GM12872 (cell line): ENCODE measurements at regions not wholly inside any gene's neighbourhood (a gene's known extent, or its start where the extent isn't known, plus 50 kb on each side); places are given as distances from the start of the nearest gene placed in this dataset.

Experiments
- CTCF ChIP-seq: IDR thresholded peaks from 3 replicates; pipeline ENCODE4 v1.5.1; 2011; ENCODE audit warnings: low read depth, mild to moderate bottlenecking, low read length, moderate library complexity; ENCODE audit not compliant: insufficient read depth

GRCh38 chr17:53475002-53475401 is 347.7 kb upstream of the KIF2B start:
- TF ChIP-seq CTCF, result no peak

GRCh38 chr17:53472586-53472985 is 350.1 kb upstream of the KIF2B start:
- TF ChIP-seq CTCF, result no peak

GRCh38 chr17:53471514-53471913 is 351.2 kb upstream of the KIF2B start:
- no peak for TF ChIP-seq CTCF

- no peak for TF ChIP-seq CTCF
These were observed 352.1 kb upstream of the KIF2B start for GRCh38 chr17:53470626-53471025.

GRCh38 chr17:53466733-53467132 is 356.0 kb upstream of the KIF2B start:
- TF ChIP-seq CTCF, result no peak

GRCh38 chr17:53463363-53463762 is 359.4 kb upstream of the KIF2B start:
- TF ChIP-seq CTCF, result no peak

GRCh38 chr17:53462393-53462811 is 360.3 kb upstream of the KIF2B start:
- TF ChIP-seq CTCF, result no peak

- no peak for TF ChIP-seq CTCF
These were observed 368.4 kb upstream of the KIF2B start for GRCh38 chr17:53454337-53454736.
